NCI-H748 (cell line): ENCODE measurements at regions not wholly inside any gene's neighbourhood (a gene's known extent, or its start where the extent isn't known, plus 50 kb on each side); places are given as distances from the start of the nearest gene placed in this dataset.
"Not testable (repeated sequence)": the region's sequence is repeated elsewhere in the genome, so short reads cannot be mapped to it uniquely, and the experiment has no call there.

Source experiments
- DNase-seq: peaks from one replicate; lab custom pipeline; 2025; ENCODE audit not compliant: unreplicated experiment; lab: John Stamatoyannopoulos, UW

GRCh38 chr6:56751604-56752003 is 108.9 kb upstream of the DST start:
- DNase-seq, result no peak

GRCh38 chr6:56750686-56751085 is 108.0 kb upstream of the DST start:
- no peak for DNase-seq

- no peak for DNase-seq
Observed at GRCh38 chr6:56749632-56750151, 107.0 kb upstream of the DST start.

GRCh38 chr6:56746767-56747504 is 104.2 kb upstream of the DST start:
- no peak for DNase-seq

- no peak for DNase-seq
Observed at GRCh38 chr6:56745971-56746370, 103.3 kb upstream of the DST start.

- no peak for DNase-seq
Observed at GRCh38 chr6:56745081-56745480, 102.4 kb upstream of the DST start.

- no peak for DNase-seq
Observed at GRCh38 chr6:56744528-56744927, 101.8 kb upstream of the DST start.

GRCh38 chr6:56742122-56742791 is 99.6 kb upstream of the DST start:
- DNase-seq, result no peak

- no peak for DNase-seq
Observed at GRCh38 chr6:56741472-56741871, 98.8 kb upstream of the DST start.

GRCh38 chr6:56739836-56740815 is 97.4 kb upstream of the DST start:
- DNase-seq, result no peak

- no peak for DNase-seq
Observed at GRCh38 chr6:56736804-56737203, 94.1 kb upstream of the DST start.

- no peak for DNase-seq
Observed at GRCh38 chr6:56734335-56734734, 91.6 kb upstream of the DST start.

GRCh38 chr6:56733211-56733697 is 90.6 kb upstream of the DST start:
- DNase-seq, result no peak

- DNase-seq, result no peak
Observed at GRCh38 chr6:56732517-56732916, 89.8 kb upstream of the DST start.

- no peak for DNase-seq
Observed at GRCh38 chr6:56730663-56731529, 88.2 kb upstream of the DST start.

- no peak for DNase-seq
Observed at GRCh38 chr6:56729719-56730118, 87.0 kb upstream of the DST start.

GRCh38 chr6:56729166-56729565 is 86.5 kb upstream of the DST start:
- DNase-seq, result not testable (repeated sequence)

- DNase-seq, result no peak
Observed at GRCh38 chr6:56727097-56727850, 84.6 kb upstream of the DST start.

- no peak for DNase-seq
Observed at GRCh38 chr6:56725254-56725653, 82.6 kb upstream of the DST start.
